ENCODE measurements at regions not wholly inside any gene's neighbourhood (a gene's known extent, or its start where the extent isn't known, plus 50 kb on each side); places are given as distances from the start of the nearest gene placed in this dataset.

DNA sequence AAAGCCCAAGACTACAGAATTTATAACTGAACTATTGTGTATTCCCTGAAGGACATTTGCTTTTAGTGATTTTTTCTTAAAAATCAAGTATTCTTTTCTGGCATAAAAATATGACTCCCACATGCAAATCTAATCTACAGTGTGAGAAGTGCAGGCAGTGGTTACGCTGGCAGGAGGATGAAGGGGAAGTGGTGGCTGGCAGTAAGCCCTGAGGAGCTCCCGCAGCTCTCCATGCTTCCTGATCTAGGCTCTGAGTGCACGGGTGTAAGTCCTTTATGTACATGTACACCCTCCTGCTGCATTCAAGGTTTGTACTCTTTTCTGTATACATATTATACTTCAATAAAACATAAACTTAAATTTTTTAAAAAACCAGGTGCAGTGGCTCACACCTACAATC lies 67.5 kb upstream of the PRDX6 start:
- ChIA-PET CTCF (interaction anchor here (0.9 to 6.9 kb wide), 3 partner anchors 22 to 666 kb away, joined by 3 to 53 read pairs (median 5); no protein-coding TSS in a partner anchor), POLR2A (interaction anchor here (1.2 kb wide), 1 partner anchor 205 kb away, joined by 3 read pairs; no protein-coding TSS in a partner anchor)
- peak overlapping the region; percentile 31 for H3K27ac Mint-ChIP-seq (ENCODE audit: low read depth, unreplicated experiment)
- TF ChIP-seq, protein P1, sequence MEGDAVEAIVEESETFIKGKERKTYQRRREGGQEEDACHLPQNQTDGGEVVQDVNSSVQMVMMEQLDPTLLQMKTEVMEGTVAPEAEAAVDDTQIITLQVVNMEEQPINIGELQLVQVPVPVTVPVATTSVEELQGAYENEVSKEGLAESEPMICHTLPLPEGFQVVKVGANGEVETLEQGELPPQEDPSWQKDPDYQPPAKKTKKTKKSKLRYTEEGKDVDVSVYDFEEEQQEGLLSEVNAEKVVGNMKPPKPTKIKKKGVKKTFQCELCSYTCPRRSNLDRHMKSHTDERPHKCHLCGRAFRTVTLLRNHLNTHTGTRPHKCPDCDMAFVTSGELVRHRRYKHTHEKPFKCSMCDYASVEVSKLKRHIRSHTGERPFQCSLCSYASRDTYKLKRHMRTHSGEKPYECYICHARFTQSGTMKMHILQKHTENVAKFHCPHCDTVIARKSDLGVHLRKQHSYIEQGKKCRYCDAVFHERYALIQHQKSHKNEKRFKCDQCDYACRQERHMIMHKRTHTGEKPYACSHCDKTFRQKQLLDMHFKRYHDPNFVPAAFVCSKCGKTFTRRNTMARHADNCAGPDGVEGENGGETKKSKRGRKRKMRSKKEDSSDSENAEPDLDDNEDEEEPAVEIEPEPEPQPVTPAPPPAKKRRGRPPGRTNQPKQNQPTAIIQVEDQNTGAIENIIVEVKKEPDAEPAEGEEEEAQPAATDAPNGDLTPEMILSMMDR (IDR thresholded peaks at IDR 0.05; ENCODE audit: unreplicated experiment) = no peak
- no peaks in the 10 kb centered on the region for H3K9me3 Mint-ChIP-seq (ENCODE audit: unreplicated experiment)
- intact Hi-C loops (cut with micrococcal nuclease) = loop anchor here (5.0 kb wide), 2 partner anchors 152 to 582 kb away; no protein-coding TSS in a partner anchor
- H3K4me1 Mint-ChIP-seq (ENCODE audit: insufficient read depth, unreplicated experiment) = peaks cover 31% of the 10 kb centered on the region
- no peaks in the 10 kb centered on the region for H3K27me3 Mint-ChIP-seq (ENCODE audit: insufficient read depth, unreplicated experiment)
- no peak overlapping the region for H3K4me3 Mint-ChIP-seq (ENCODE audit: unreplicated experiment)
- BruUV-seq (replicated peaks) = no TSS peak
- peaks cover 5% of the 10 kb centered on the region for H3K36me3 Mint-ChIP-seq (ENCODE audit: insufficient read depth, unreplicated experiment)
- peak; percentile 69 for DNase-seq (ENCODE audit: unreplicated experiment)

DNA sequence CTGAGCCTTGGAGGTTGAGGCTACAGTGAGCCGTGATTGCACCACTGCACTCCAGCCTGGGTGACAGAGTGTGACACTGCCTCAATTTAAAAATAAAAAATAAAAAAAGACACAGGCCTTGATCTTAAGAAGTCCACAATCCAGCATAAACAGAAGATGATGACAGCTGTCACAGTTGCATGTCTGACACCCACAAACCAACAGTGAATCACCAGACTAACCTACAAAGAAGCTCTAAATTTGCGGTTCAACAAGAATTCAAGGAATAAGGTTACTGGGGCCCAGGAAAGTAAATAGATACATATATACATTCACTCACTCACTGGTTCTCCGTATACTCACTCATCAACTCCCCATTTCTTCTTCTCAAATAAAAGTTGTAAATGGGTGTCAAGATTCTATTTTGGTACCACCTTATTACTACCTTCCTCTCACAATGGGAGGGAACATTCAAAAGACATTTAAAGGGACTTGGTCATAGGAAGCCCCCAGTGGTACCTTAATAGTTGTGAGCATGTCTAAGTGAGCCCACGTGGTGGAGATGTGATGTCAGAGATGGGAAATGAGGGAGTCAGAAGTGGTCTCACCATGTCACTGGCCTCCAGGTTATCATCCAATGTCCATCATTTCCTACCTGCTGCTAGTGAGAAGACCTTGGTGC lies 66.9 kb upstream of the PRDX6 start:
- H3K4me1 Mint-ChIP-seq (ENCODE audit: insufficient read depth, unreplicated experiment) = peaks cover 31% of the 10 kb centered on the region
- no peaks in the 10 kb centered on the region for H3K27me3 Mint-ChIP-seq (ENCODE audit: insufficient read depth, unreplicated experiment)
- no peaks in the 10 kb centered on the region for H3K9me3 Mint-ChIP-seq (ENCODE audit: unreplicated experiment)
- POLR2A ChIA-PET = interaction anchor here (0.5 to 1.2 kb wide), 2 partner anchors 14 to 206 kb away, joined by 3 to 4 read pairs; no protein-coding TSS in a partner anchor
- H3K4me3 Mint-ChIP-seq (ENCODE audit: unreplicated experiment) = no peak overlapping the region
- BruUV-seq (replicated peaks) = no TSS peak
- no peak overlapping the region for H3K27ac Mint-ChIP-seq (ENCODE audit: low read depth, unreplicated experiment)
- intact Hi-C loops (cut with micrococcal nuclease) = no loop called here
- CTCF ChIA-PET = interaction anchor here (1.2 to 6.9 kb wide), 5 partner anchors 9 to 667 kb away, joined by 4 to 53 read pairs (median 5); no protein-coding TSS in a partner anchor
- H3K36me3 Mint-ChIP-seq (ENCODE audit: insufficient read depth, unreplicated experiment) = peaks cover 5% of the 10 kb centered on the region
- no peak for DNase-seq (ENCODE audit: unreplicated experiment)
- TF ChIP-seq, protein P1 (IDR thresholded peaks at IDR 0.05; ENCODE audit: unreplicated experiment) = no peak

DNA sequence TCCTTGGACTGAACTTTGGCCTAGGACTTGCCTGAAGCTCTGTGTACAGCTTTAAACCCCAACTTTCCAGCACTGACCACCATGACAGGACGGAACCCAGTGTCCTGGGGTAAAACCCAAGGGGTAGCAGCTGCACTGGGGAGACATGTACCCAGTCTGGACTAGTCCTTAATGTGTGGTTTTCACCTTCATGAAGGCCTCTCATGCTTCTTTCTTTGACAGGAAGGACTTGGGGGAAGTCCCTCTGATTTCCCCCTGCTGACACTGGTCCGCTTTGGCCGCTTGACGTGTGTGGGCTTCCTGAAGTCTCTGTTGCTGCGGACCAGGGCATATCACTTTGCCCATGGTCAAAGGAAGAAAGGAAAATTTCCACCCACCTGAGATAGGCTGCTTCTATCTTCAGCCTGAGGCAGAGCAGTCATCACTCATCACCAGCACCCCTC lies 66.3 kb upstream of the PRDX6 start:
- H3K27me3 Mint-ChIP-seq (ENCODE audit: insufficient read depth, unreplicated experiment) = no peaks in the 10 kb centered on the region
- H3K9me3 Mint-ChIP-seq (ENCODE audit: unreplicated experiment) = no peaks in the 10 kb centered on the region
- TF ChIP-seq, protein P1 (IDR thresholded peaks at IDR 0.05; ENCODE audit: unreplicated experiment) = no peak
- BruUV-seq (replicated peaks) = no TSS peak
- DNase-seq (ENCODE audit: unreplicated experiment) = no peak
- H3K27ac Mint-ChIP-seq (ENCODE audit: low read depth, unreplicated experiment) = no peak overlapping the region
- H3K4me3 Mint-ChIP-seq (ENCODE audit: unreplicated experiment) = no peak overlapping the region
- ChIA-PET POLR2A (interaction anchor here (0.5 kb wide), 1 partner anchor 13 kb away, joined by 4 read pairs; no protein-coding TSS in a partner anchor), CTCF (interaction anchor here (1.2 to 6.9 kb wide), 5 partner anchors 9 to 668 kb away, joined by 4 to 53 read pairs (median 5); no protein-coding TSS in a partner anchor)
- intact Hi-C loops (cut with micrococcal nuclease) = no loop called here
- H3K4me1 Mint-ChIP-seq (ENCODE audit: insufficient read depth, unreplicated experiment) = peaks cover 27% of the 10 kb centered on the region
- peaks cover 5% of the 10 kb centered on the region for H3K36me3 Mint-ChIP-seq (ENCODE audit: insufficient read depth, unreplicated experiment)

Measured in MCF 10A (cell line).